GM12865 (cell line): ENCODE measurements at regions not wholly inside any gene's neighbourhood (a gene's known extent, or its start where the extent isn't known, plus 50 kb on each side); places are given as distances from the start of the nearest gene placed in this dataset.

Experiments used
- DNase-seq: peaks from one replicate; pipeline ENCODE4 v3.0.0; 2010; ENCODE audit warnings: low read depth
- H3K4me3 ChIP-seq: 2 replicates; pipeline ENCODE4 v1.5.1; 2011; ENCODE audit warnings: mild to moderate bottlenecking, low read depth, low read length, control low read depth
- CTCF ChIP-seq: IDR thresholded peaks from 2 replicates; pipeline ENCODE4 v1.5.1; 2011; ENCODE audit warnings: low read length, control low read depth, low read depth, inconsistent platforms; ENCODE audit not compliant: insufficient read depth; ENCODE audit errors: missing control alignments

GRCh38 chr3:189049458-189050236 is 122.1 kb upstream of the TPRG1 start:
- peak; percentile 12 for DNase-seq
- no peak overlapping the region for H3K4me3 ChIP-seq
- peak; percentile 21 for TF ChIP-seq CTCF

- H3K4me3 ChIP-seq: no peak overlapping the region
- no peak for TF ChIP-seq CTCF
- no peak for DNase-seq
Measured at GRCh38 chr3:189053322-189053721, 118.4 kb upstream of the TPRG1 start.

- no peak overlapping the region for H3K4me3 ChIP-seq
- TF ChIP-seq CTCF: no peak
- no peak for DNase-seq
Measured at GRCh38 chr3:189056646-189057335, 115.0 kb upstream of the TPRG1 start.

GRCh38 chr3:189057369-189057768 is 114.4 kb upstream of the TPRG1 start:
- TF ChIP-seq CTCF: no peak
- no peak overlapping the region for H3K4me3 ChIP-seq
- no peak for DNase-seq

GRCh38 chr3:189058071-189058470 is 113.7 kb upstream of the TPRG1 start:
- no peak overlapping the region for H3K4me3 ChIP-seq
- DNase-seq: no peak

GRCh38 chr3:189070965-189071364 is 100.8 kb upstream of the TPRG1 start:
- no peak for DNase-seq

More at GRCh38 chr3:189058071-189058470, 113.7 kb upstream of the TPRG1 start:
- TF ChIP-seq CTCF: no peak

More at GRCh38 chr3:189070965-189071364, 100.8 kb upstream of the TPRG1 start:
- H3K4me3 ChIP-seq: no peak overlapping the region
- TF ChIP-seq CTCF: no peak
